GM21737 (cell line): ENCODE measurements at regions not wholly inside any gene's neighbourhood (a gene's known extent, or its start where the extent isn't known, plus 50 kb on each side); places are given as distances from the start of the nearest gene placed in this dataset.
"Not testable (repeated sequence)": the region's sequence is repeated elsewhere in the genome, so short reads cannot be mapped to it uniquely, and the experiment has no call there.

ENCODE experiments used
- ATAC-seq: cut with Tn5 transposase; IDR thresholded peaks from one replicate; pipeline ENCODE4 v1.9.1; 2021; ENCODE audit warnings: mild to moderate bottlenecking, moderate library complexity; ENCODE audit not compliant: unreplicated experiment

- no peak for ATAC-seq
These were observed 273.9 kb upstream of the ZNF32 start for GRCh38 chr10:43922335-43923280.

GRCh38 chr10:43921881-43922280, 273.2 kb upstream of the ZNF32 start:
- ATAC-seq, result no peak

GRCh38 chr10:43921478-43921877, 272.8 kb upstream of the ZNF32 start:
- ATAC-seq, result no peak

GRCh38 chr10:43920236-43920758, 271.6 kb upstream of the ZNF32 start:
- ATAC-seq, result not testable (repeated sequence)

- no peak for ATAC-seq
These were observed 265.1 kb upstream of the ZNF32 start for GRCh38 chr10:43913676-43914235.

- ATAC-seq, result no peak
These were observed 263.8 kb upstream of the ZNF32 start for GRCh38 chr10:43912469-43912868.

- ATAC-seq, result no peak
These were observed 257.8 kb upstream of the ZNF32 start for GRCh38 chr10:43906490-43906889.

- ATAC-seq, result no peak
These were observed 257.0 kb upstream of the ZNF32 start for GRCh38 chr10:43905512-43906236.

GRCh38 chr10:43904844-43905243, 256.2 kb upstream of the ZNF32 start:
- no peak for ATAC-seq

GRCh38 chr10:43904301-43904700, 255.6 kb upstream of the ZNF32 start:
- ATAC-seq, result no peak

- no peak for ATAC-seq
These were observed 254.8 kb upstream of the ZNF32 start for GRCh38 chr10:43903451-43903850.

GRCh38 chr10:43902842-43903241, 254.2 kb upstream of the ZNF32 start:
- ATAC-seq, result no peak

GRCh38 chr10:43901744-43902504, 253.2 kb upstream of the ZNF32 start:
- no peak for ATAC-seq

GRCh38 chr10:43901302-43901701, 252.6 kb upstream of the ZNF32 start:
- no peak for ATAC-seq

- no peak for ATAC-seq
These were observed 251.9 kb upstream of the ZNF32 start for GRCh38 chr10:43900571-43900970.

GRCh38 chr10:43899224-43899959, 250.7 kb upstream of the ZNF32 start:
- ATAC-seq, result no peak

- ATAC-seq, result no peak
These were observed 249.9 kb upstream of the ZNF32 start for GRCh38 chr10:43898592-43898991.

GRCh38 chr10:43897765-43898419, 249.2 kb upstream of the ZNF32 start:
- ATAC-seq, result no peak

GRCh38 chr10:43892062-43892770, 243.5 kb upstream of the ZNF32 start:
- ATAC-seq, result no peak
